Neural cell (in vitro differentiated cells): ENCODE measurements at regions not wholly inside any gene's neighbourhood (a gene's known extent, or its start where the extent isn't known, plus 50 kb on each side); places are given as distances from the start of the nearest gene placed in this dataset.
"Not testable (repeated sequence)": the region's sequence is repeated elsewhere in the genome, so short reads cannot be mapped to it uniquely, and the experiment has no call there.

Experiments
- H2AFZ ChIP-seq: fragments of 200-600, 300-800 bp; sonication (generic), shearing (Covaris generic); 2 replicates; pipeline ENCODE4 v1.6.0; 2014; ENCODE audit warnings: low read depth, mild to moderate bottlenecking, antibody characterized with exemption, low read length, moderate library complexity
- H3F3A ChIP-seq: fragments of 200-600 bp; shearing (Covaris generic); 2 replicates; pipeline ENCODE4 v1.6.1; 2016; ENCODE audit warnings: mild to moderate bottlenecking, moderate library complexity, mixed read lengths, antibody characterized with exemption, low read length; ENCODE audit not compliant: insufficient read depth, poor library complexity, severe bottlenecking
- H3K27ac ChIP-seq: fragments of 200-600, 300-800 bp; sonication (generic), shearing (Covaris generic); 2 replicates; pipeline ENCODE4 v1.5.1; 2014; ENCODE audit warnings: mild to moderate bottlenecking, low read length, moderate library complexity
- H3K27me3 ChIP-seq: fragments of 300-800, 200-600 bp; sonication (generic), shearing (Covaris generic); 2 replicates; pipeline ENCODE4 v1.6.0; 2014; ENCODE audit warnings: mild to moderate bottlenecking, low read depth, low read length, moderate library complexity; ENCODE audit not compliant: insufficient read depth
- H3K36me3 ChIP-seq: fragments of 300-800, 200-600 bp; sonication (generic), shearing (Covaris generic); 2 replicates; pipeline ENCODE4 v1.5.1; 2014; ENCODE audit warnings: mild to moderate bottlenecking, antibody characterized with exemption, low read length, moderate library complexity; ENCODE audit not compliant: insufficient read depth
- H3K4me2 ChIP-seq: fragments of 300-800, 200-600 bp; sonication (generic), shearing (Covaris generic); 2 replicates; pipeline ENCODE4 v1.6.0; 2014; ENCODE audit warnings: mild to moderate bottlenecking, low read length
- H3K4me3 ChIP-seq: fragments of 300-800, 200-600 bp; sonication (generic), shearing (Covaris generic); 2 replicates; pipeline ENCODE4 v1.5.1; 2014; ENCODE audit warnings: mild to moderate bottlenecking, low read length, moderate library complexity
- H3K79me2 ChIP-seq: fragments of 200-600 bp; shearing (Covaris generic); replicated peaks from 2 replicates; pipeline ENCODE4 v1.6.0; 2014; ENCODE audit warnings: mild to moderate bottlenecking, low read length, moderate library complexity; ENCODE audit not compliant: insufficient read depth
- H3K9ac ChIP-seq: fragments of 300-800, 200-600 bp; sonication (generic), shearing (Covaris generic); 2 replicates; pipeline ENCODE4 v1.6.1; 2016; ENCODE audit warnings: mild to moderate bottlenecking, low read length, mixed read lengths
- H3K9me2 ChIP-seq: fragments of 200-600 bp; shearing (Covaris generic); 2 replicates; pipeline ENCODE4 v1.6.1; 2016; ENCODE audit warnings: mild to moderate bottlenecking, low read length, mixed read lengths; ENCODE audit not compliant: insufficient read depth
- H3K9me3 ChIP-seq: fragments of 200-600, 300-800 bp; sonication (generic), shearing (Covaris generic); 2 replicates; pipeline ENCODE4 v1.6.1; 2016; ENCODE audit warnings: mild to moderate bottlenecking, mixed run types, low read length, moderate library complexity, mixed read lengths
- H4K20me1 ChIP-seq: fragments of 200-600 bp; shearing (Covaris generic); 2 replicates; pipeline ENCODE4 v1.6.1; 2016; ENCODE audit warnings: mild to moderate bottlenecking, mixed run types; ENCODE audit not compliant: insufficient read depth
- EP300 ChIP-seq: fragments of 450-650 bp; conservative IDR thresholded peaks from 2 replicates; pipeline ENCODE4 v1.6.1; 2014; ENCODE audit warnings: antibody characterized with exemption, mild to moderate bottlenecking, moderate library complexity; ENCODE audit not compliant: poor library complexity, severe bottlenecking
- EZH2 ChIP-seq: fragments of 200-600, 300-800 bp; shearing (Covaris generic), sonication (generic); IDR thresholded peaks from 2 replicates; pipeline ENCODE4 v1.6.1; 2014; ENCODE audit warnings: antibody characterized with exemption, low read length, borderline replicate concordance, mild to moderate bottlenecking; ENCODE audit not compliant: insufficient read depth, poor library complexity, severe bottlenecking
- MXI1 ChIP-seq: fragments of 450-650 bp; conservative IDR thresholded peaks from 2 replicates; pipeline ENCODE4 v1.6.1; 2014; ENCODE audit warnings: antibody characterized with exemption, mild to moderate bottlenecking; ENCODE audit not compliant: poor library complexity, severe bottlenecking
- POLR2AphosphoS5 ChIP-seq: IDR thresholded peaks from 2 replicates; pipeline ENCODE4 v1.6.1; 2012
- RAD21 ChIP-seq: fragments of 450-650 bp; conservative IDR thresholded peaks from 2 replicates; pipeline ENCODE4 v1.6.1; 2014; ENCODE audit warnings: antibody characterized with exemption, mild to moderate bottlenecking, moderate library complexity
- SMC3 ChIP-seq: fragments of 450-650 bp; conservative IDR thresholded peaks from 2 replicates; pipeline ENCODE4 v1.6.1; 2014; ENCODE audit warnings: antibody characterized with exemption, mild to moderate bottlenecking, moderate library complexity; ENCODE audit not compliant: poor library complexity
- TAF1 ChIP-seq: IDR thresholded peaks from 2 replicates; pipeline ENCODE4 v1.6.1; 2012; ENCODE audit warnings: low read depth
- TF ChIP-seq, protein P1 (sequence below): IDR thresholded peaks from 2 replicates; pipeline ENCODE4 v1.6.1; 2012; ENCODE audit warnings: borderline replicate concordance
- TF ChIP-seq, protein P2 (sequence below): fragments of 450-650 bp; IDR thresholded peaks from 2 replicates; pipeline ENCODE4 v1.5.1; 2014; ENCODE audit warnings: antibody characterized with exemption, mild to moderate bottlenecking, moderate library complexity; ENCODE audit not compliant: poor library complexity, severe bottlenecking

- H2AFZ ChIP-seq, H3K4me3 ChIP-seq, H4K20me1 ChIP-seq, H3K27ac ChIP-seq, H3K79me2 ChIP-seq, H3K9me3 ChIP-seq, H3K9ac ChIP-seq, H3K36me3 ChIP-seq, H3K27me3 ChIP-seq, H3K9me2 ChIP-seq, H3F3A ChIP-seq, H3K4me2 ChIP-seq: not testable (repeated sequence)
Measured at GRCh38 chr2:82987706-82988105, 1471.4 kb downstream of the SUCLG1 start.

- H3K4me2 ChIP-seq, result no peak overlapping the region
- H4K20me1 ChIP-seq, result no peaks in the 10 kb centered on the region
- H3K9ac ChIP-seq, result no peak overlapping the region
- H3K27ac ChIP-seq, result no peak overlapping the region
- no peak overlapping the region for H2AFZ ChIP-seq
- H3F3A ChIP-seq, result no peaks in the 10 kb centered on the region
- no peaks in the 10 kb centered on the region for H3K27me3 ChIP-seq
- no peaks in the 10 kb centered on the region for H3K9me3 ChIP-seq
- no peak for TF ChIP-seq MXI1
- no peak for TF ChIP-seq RAD21
- no peak for TF ChIP-seq POLR2AphosphoS5
- TF ChIP-seq, protein P1, sequence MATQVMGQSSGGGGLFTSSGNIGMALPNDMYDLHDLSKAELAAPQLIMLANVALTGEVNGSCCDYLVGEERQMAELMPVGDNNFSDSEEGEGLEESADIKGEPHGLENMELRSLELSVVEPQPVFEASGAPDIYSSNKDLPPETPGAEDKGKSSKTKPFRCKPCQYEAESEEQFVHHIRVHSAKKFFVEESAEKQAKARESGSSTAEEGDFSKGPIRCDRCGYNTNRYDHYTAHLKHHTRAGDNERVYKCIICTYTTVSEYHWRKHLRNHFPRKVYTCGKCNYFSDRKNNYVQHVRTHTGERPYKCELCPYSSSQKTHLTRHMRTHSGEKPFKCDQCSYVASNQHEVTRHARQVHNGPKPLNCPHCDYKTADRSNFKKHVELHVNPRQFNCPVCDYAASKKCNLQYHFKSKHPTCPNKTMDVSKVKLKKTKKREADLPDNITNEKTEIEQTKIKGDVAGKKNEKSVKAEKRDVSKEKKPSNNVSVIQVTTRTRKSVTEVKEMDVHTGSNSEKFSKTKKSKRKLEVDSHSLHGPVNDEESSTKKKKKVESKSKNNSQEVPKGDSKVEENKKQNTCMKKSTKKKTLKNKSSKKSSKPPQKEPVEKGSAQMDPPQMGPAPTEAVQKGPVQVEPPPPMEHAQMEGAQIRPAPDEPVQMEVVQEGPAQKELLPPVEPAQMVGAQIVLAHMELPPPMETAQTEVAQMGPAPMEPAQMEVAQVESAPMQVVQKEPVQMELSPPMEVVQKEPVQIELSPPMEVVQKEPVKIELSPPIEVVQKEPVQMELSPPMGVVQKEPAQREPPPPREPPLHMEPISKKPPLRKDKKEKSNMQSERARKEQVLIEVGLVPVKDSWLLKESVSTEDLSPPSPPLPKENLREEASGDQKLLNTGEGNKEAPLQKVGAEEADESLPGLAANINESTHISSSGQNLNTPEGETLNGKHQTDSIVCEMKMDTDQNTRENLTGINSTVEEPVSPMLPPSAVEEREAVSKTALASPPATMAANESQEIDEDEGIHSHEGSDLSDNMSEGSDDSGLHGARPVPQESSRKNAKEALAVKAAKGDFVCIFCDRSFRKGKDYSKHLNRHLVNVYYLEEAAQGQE, result no peak
- no peak for TF ChIP-seq EZH2
- H3K4me3 ChIP-seq, result no peak overlapping the region
- H3K9me2 ChIP-seq, result no peaks in the 10 kb centered on the region
- no peaks in the 10 kb centered on the region for H3K36me3 ChIP-seq
- no peaks in the 10 kb centered on the region for H3K79me2 ChIP-seq
Measured at GRCh38 chr2:82986899-82987298, 1472.2 kb downstream of the SUCLG1 start.

GRCh38 chr2:82985572-82986197, 1473.4 kb downstream of the SUCLG1 start:
- no peaks in the 10 kb centered on the region for H3K9me2 ChIP-seq

More at GRCh38 chr2:82985572-82986197, 1473.4 kb downstream of the SUCLG1 start:
- Histone ChIP-seq H3K79me2 (no peaks in the 10 kb centered on the region), H3K27me3 (no peaks in the 10 kb centered on the region), H3K9ac (no peak overlapping the region), H3K4me2 (no peak overlapping the region), H3F3A (no peaks in the 10 kb centered on the region), H4K20me1 (no peaks in the 10 kb centered on the region), H3K4me3 (no peak overlapping the region), H3K36me3 (no peaks in the 10 kb centered on the region), H2AFZ (no peak overlapping the region), H3K9me3 (no peaks in the 10 kb centered on the region), H3K27ac (no peak overlapping the region)
- TF ChIP-seq, protein P2, sequence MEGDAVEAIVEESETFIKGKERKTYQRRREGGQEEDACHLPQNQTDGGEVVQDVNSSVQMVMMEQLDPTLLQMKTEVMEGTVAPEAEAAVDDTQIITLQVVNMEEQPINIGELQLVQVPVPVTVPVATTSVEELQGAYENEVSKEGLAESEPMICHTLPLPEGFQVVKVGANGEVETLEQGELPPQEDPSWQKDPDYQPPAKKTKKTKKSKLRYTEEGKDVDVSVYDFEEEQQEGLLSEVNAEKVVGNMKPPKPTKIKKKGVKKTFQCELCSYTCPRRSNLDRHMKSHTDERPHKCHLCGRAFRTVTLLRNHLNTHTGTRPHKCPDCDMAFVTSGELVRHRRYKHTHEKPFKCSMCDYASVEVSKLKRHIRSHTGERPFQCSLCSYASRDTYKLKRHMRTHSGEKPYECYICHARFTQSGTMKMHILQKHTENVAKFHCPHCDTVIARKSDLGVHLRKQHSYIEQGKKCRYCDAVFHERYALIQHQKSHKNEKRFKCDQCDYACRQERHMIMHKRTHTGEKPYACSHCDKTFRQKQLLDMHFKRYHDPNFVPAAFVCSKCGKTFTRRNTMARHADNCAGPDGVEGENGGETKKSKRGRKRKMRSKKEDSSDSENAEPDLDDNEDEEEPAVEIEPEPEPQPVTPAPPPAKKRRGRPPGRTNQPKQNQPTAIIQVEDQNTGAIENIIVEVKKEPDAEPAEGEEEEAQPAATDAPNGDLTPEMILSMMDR, result no peak
- no peak for TF ChIP-seq TAF1
- no peak for TF ChIP-seq POLR2AphosphoS5
- TF ChIP-seq, protein P1, result no peak
- no peak for TF ChIP-seq SMC3
- no peak for TF ChIP-seq RAD21
- TF ChIP-seq EP300, result no peak
- no peak for TF ChIP-seq MXI1
- TF ChIP-seq EZH2, result no peak
